PC-3 (cell line): ENCODE measurements at regions not wholly inside any gene's neighbourhood (a gene's known extent, or its start where the extent isn't known, plus 50 kb on each side); places are given as distances from the start of the nearest gene placed in this dataset.

Experiments
- CTCF ChIP-seq: fragments of 300-600 bp; sonication (generic); conservative IDR thresholded peaks from 2 replicates; pipeline ENCODE4 v1.5.1; 2017; ENCODE audit warnings: antibody characterized with exemption, low read depth, mild to moderate bottlenecking, low read length
- EZH2 ChIP-seq: fragments of 300-600 bp; sonication (generic); IDR thresholded peaks from one replicate; pipeline ENCODE4 v1.6.1; 2017; ENCODE audit warnings: antibody characterized with exemption, mild to moderate bottlenecking, low read length; ENCODE audit not compliant: unreplicated experiment

GRCh38 chr3:72375237-72376076, 472.8 kb downstream of the SHQ1 start:
- no peak for TF ChIP-seq CTCF
- TF ChIP-seq EZH2 = no peak
